Fibroblast of villous mesenchyme (primary cell): ENCODE measurements at regions not wholly inside any gene's neighbourhood (a gene's known extent, or its start where the extent isn't known, plus 50 kb on each side); places are given as distances from the start of the nearest gene placed in this dataset.

ENCODE experiments used
- DNase-seq: peaks from one replicate; pipeline ENCODE4 v3.0.0-alpha.2; 2010; ENCODE audit warnings: low read depth
- H3K4me3 ChIP-seq: 2 replicates; pipeline ENCODE4 v1.5.1; 2011; ENCODE audit warnings: low read depth, mild to moderate bottlenecking, low read length
- CTCF ChIP-seq: IDR thresholded peaks from 2 replicates; pipeline ENCODE4 v1.5.1; 2012; ENCODE audit warnings: low read depth, mild to moderate bottlenecking, low read length; ENCODE audit not compliant: insufficient read depth

GRCh38 chr5:130808691-130809090 is 356.4 kb downstream of the HINT1 start:
- H3K4me3 ChIP-seq, result no peak overlapping the region
- no peak for DNase-seq
- no peak for TF ChIP-seq CTCF

GRCh38 chr5:130805648-130806047 is 359.4 kb downstream of the HINT1 start:
- no peak for TF ChIP-seq CTCF
- DNase-seq, result no peak
- H3K4me3 ChIP-seq, result no peak overlapping the region

GRCh38 chr5:130805036-130805435 is 360.0 kb downstream of the HINT1 start:
- no peak for DNase-seq
- no peak overlapping the region for H3K4me3 ChIP-seq
- TF ChIP-seq CTCF, result no peak

GRCh38 chr5:130801963-130802362 is 363.1 kb downstream of the HINT1 start:
- no peak for TF ChIP-seq CTCF
- no peak for DNase-seq
- H3K4me3 ChIP-seq, result no peak overlapping the region

- H3K4me3 ChIP-seq, result no peak overlapping the region
- no peak for DNase-seq
- no peak for TF ChIP-seq CTCF
Observed at GRCh38 chr5:130799015-130799414, 366.0 kb downstream of the HINT1 start.

- no peak overlapping the region for H3K4me3 ChIP-seq
- DNase-seq, result no peak
- no peak for TF ChIP-seq CTCF
Observed at GRCh38 chr5:130797303-130797702, 367.8 kb downstream of the HINT1 start.

GRCh38 chr5:130796902-130797301 is 368.2 kb downstream of the HINT1 start:
- TF ChIP-seq CTCF, result no peak
- no peak for DNase-seq

More at GRCh38 chr5:130796902-130797301, 368.2 kb downstream of the HINT1 start:
- H3K4me3 ChIP-seq, result no peak overlapping the region
